SU-DHL-6 (cell line): ENCODE measurements at regions not wholly inside any gene's neighbourhood (a gene's known extent, or its start where the extent isn't known, plus 50 kb on each side); places are given as distances from the start of the nearest gene placed in this dataset.

ENCODE experiments used
- EZH2phosphoT487 ChIP-seq: fragments of 200-600 bp; sonication (generic), shearing (Covaris generic); conservative IDR thresholded peaks from 2 replicates; pipeline ENCODE4 v1.6.1; 2018; ENCODE audit warnings: mild to moderate bottlenecking, antibody characterized with exemption, low read length, moderate library complexity, mixed read lengths
- TF ChIP-seq, protein P1 (sequence below): fragments of 200-600 bp; sonication (generic); IDR thresholded peaks from one replicate; pipeline ENCODE4 v1.5.1; 2017; ENCODE audit warnings: antibody characterized with exemption, mild to moderate bottlenecking, low read length, moderate library complexity; ENCODE audit not compliant: insufficient read depth, poor library complexity, severe bottlenecking

DNA sequence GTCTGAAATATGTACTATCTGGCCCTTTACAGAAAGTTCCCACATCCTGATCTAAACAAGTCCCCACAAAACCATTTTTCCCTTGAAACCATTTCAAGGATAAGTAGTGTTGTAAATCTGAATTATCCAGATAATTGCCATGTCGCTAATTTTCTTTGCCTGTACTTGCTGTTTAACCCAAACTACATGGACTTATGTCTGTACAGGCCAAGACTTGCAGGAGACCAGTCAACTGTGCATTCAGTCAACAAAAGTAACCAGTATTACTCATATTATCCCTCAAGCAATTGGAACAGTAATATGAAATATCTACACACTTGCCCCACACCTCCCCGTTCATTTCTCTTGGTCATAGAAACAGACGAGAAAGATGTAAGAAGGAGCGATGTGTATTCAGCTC lies 347.8 kb upstream of the NFE2L3 start:
- TF ChIP-seq, protein P1, sequence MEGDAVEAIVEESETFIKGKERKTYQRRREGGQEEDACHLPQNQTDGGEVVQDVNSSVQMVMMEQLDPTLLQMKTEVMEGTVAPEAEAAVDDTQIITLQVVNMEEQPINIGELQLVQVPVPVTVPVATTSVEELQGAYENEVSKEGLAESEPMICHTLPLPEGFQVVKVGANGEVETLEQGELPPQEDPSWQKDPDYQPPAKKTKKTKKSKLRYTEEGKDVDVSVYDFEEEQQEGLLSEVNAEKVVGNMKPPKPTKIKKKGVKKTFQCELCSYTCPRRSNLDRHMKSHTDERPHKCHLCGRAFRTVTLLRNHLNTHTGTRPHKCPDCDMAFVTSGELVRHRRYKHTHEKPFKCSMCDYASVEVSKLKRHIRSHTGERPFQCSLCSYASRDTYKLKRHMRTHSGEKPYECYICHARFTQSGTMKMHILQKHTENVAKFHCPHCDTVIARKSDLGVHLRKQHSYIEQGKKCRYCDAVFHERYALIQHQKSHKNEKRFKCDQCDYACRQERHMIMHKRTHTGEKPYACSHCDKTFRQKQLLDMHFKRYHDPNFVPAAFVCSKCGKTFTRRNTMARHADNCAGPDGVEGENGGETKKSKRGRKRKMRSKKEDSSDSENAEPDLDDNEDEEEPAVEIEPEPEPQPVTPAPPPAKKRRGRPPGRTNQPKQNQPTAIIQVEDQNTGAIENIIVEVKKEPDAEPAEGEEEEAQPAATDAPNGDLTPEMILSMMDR: no peak
- TF ChIP-seq EZH2phosphoT487: no peak
